ENCODE measurements at regions not wholly inside any gene's neighbourhood (a gene's known extent, or its start where the extent isn't known, plus 50 kb on each side); places are given as distances from the start of the nearest gene placed in this dataset.
A peak's percentile ranks its signal among the peaks of the same experiment; 100 is the strongest.
"Not testable (repeated sequence)": the region's sequence is repeated elsewhere in the genome, so short reads cannot be mapped to it uniquely, and the experiment has no call there.

GRCh38 chrX:121571333-121571732, 523.9 kb downstream of the GLUD2 start:
- intact Hi-C loops (cut with DNase I, micrococcal nuclease) = no loop called here
- no peak overlapping the region for H3K4me3 Mint-ChIP-seq

GRCh38 chrX:121574384-121574783, 527.0 kb downstream of the GLUD2 start:
- intact Hi-C loops (cut with DNase I, micrococcal nuclease); H3K9me3 Mint-ChIP-seq; H3K27me3 Mint-ChIP-seq; H3K4me3 ChIP-seq (ENCODE audit: low read length); H3K36me3 Mint-ChIP-seq (ENCODE audit: low read depth); H3K36me3 ChIP-seq (ENCODE audit: insufficient read depth, low read length); CTCF ChIA-PET; DNase-seq; H3K4me3 Mint-ChIP-seq; H3K27ac Mint-ChIP-seq; H3K4me1 ChIP-seq (ENCODE audit: insufficient read depth, low read length); H3K27ac ChIP-seq (ENCODE audit: low read depth in 1 of 2, low read length in 2 of 2); H3K9me3 ChIP-seq (ENCODE audit: control insufficient read depth in 1 of 2, insufficient read depth in 1 of 2, low read length in 2 of 2); ATAC-seq (ENCODE audit: poor library complexity); POLR2A ChIA-PET; H3K4me1 Mint-ChIP-seq (ENCODE audit: low read depth); H3K27me3 ChIP-seq (ENCODE audit: control insufficient read depth in 1 of 2, insufficient read depth in 2 of 2, low read length in 2 of 2): not testable (repeated sequence)

More at GRCh38 chrX:121571333-121571732, 523.9 kb downstream of the GLUD2 start:
- H3K27me3 ChIP-seq (ENCODE audit: control insufficient read depth in 1 of 2, insufficient read depth in 2 of 2, low read length in 2 of 2) = no peaks in the 10 kb centered on the region
- no peak for TF ChIP-seq CTCF (IDR thresholded peaks at IDR 0.05)
- Mint-ChIP-seq H3K9me3 (peaks cover 2% of the 10 kb centered on the region), H3K27me3 (no peaks in the 10 kb centered on the region), H3K36me3 (ENCODE audit: low read depth) (no peaks in the 10 kb centered on the region), H3K4me1 (ENCODE audit: low read depth) (no peaks in the 10 kb centered on the region), H3K27ac (no peak overlapping the region)
- no peaks in the 10 kb centered on the region for H3K9me3 ChIP-seq (ENCODE audit: control insufficient read depth in 1 of 2, insufficient read depth in 1 of 2, low read length in 2 of 2)
- DNase-seq (no peak), ATAC-seq (ENCODE audit: poor library complexity) (no peak)
- H3K27ac ChIP-seq (ENCODE audit: low read depth in 1 of 2, low read length in 2 of 2) = no peak overlapping the region
- CTCF ChIA-PET = no interaction called here
- H3K4me1 ChIP-seq (ENCODE audit: insufficient read depth, low read length) = no peaks in the 10 kb centered on the region
- no peaks in the 10 kb centered on the region for H3K36me3 ChIP-seq (ENCODE audit: insufficient read depth, low read length)
- POLR2A ChIA-PET = no interaction called here
- H3K4me3 ChIP-seq (ENCODE audit: low read length) = no peak overlapping the region

- intact Hi-C loops (cut with DNase I, micrococcal nuclease) = loop anchor here in 1 of 2 experiments (2.0 kb wide), 1 partner anchor 788 kb away; no protein-coding TSS in a partner anchor
Observed at GRCh38 chrX:121579016-121579760, 531.8 kb downstream of the GLUD2 start.

More at GRCh38 chrX:121579016-121579760, 531.8 kb downstream of the GLUD2 start:
- H3K27me3 Mint-ChIP-seq = no peaks in the 10 kb centered on the region
- no peaks in the 10 kb centered on the region for H3K9me3 Mint-ChIP-seq
- CTCF ChIA-PET = no interaction called here
- no peak for ATAC-seq (ENCODE audit: poor library complexity)
- POLR2A ChIA-PET = no interaction called here
- peak in 3 of 14 experiments; percentile 3 to 8 (median 4) for DNase-seq
- H3K4me3 Mint-ChIP-seq = no peak overlapping the region
- no peaks in the 10 kb centered on the region for H3K36me3 Mint-ChIP-seq (ENCODE audit: low read depth)
- H3K27ac Mint-ChIP-seq = no peak overlapping the region
- peak; percentile 24 for TF ChIP-seq CTCF (IDR thresholded peaks at IDR 0.05)
- no peaks in the 10 kb centered on the region for H3K4me1 Mint-ChIP-seq (ENCODE audit: low read depth)
- Histone ChIP-seq H3K9me3 (ENCODE audit: control insufficient read depth in 1 of 2, insufficient read depth in 1 of 2, low read length in 2 of 2) (no peaks in the 10 kb centered on the region), H3K36me3 (ENCODE audit: insufficient read depth, low read length) (no peaks in the 10 kb centered on the region), H3K27ac (ENCODE audit: low read depth in 1 of 2, low read length in 2 of 2) (no peak overlapping the region), H3K4me1 (ENCODE audit: insufficient read depth, low read length) (no peaks in the 10 kb centered on the region), H3K4me3 (ENCODE audit: low read length) (no peak overlapping the region), H3K27me3 (ENCODE audit: control insufficient read depth in 1 of 2, insufficient read depth in 2 of 2, low read length in 2 of 2) (no peaks in the 10 kb centered on the region)
